PC-3 (cell line): ENCODE measurements at regions not wholly inside any gene's neighbourhood (a gene's known extent, or its start where the extent isn't known, plus 50 kb on each side); places are given as distances from the start of the nearest gene placed in this dataset.

Experiments
- EZH2 ChIP-seq: fragments of 300-600 bp; sonication (generic); IDR thresholded peaks from one replicate; pipeline ENCODE4 v1.6.1; 2017; ENCODE audit warnings: antibody characterized with exemption, mild to moderate bottlenecking, low read length; ENCODE audit not compliant: unreplicated experiment
- EZH2phosphoT487 ChIP-seq: fragments of 300-600 bp; sonication (generic); IDR thresholded peaks from 2 replicates; pipeline ENCODE4 v1.6.1; 2018; ENCODE audit warnings: mild to moderate bottlenecking, antibody characterized with exemption, low read length, borderline replicate concordance
- TF ChIP-seq, protein P1 (sequence below): fragments of 300-600 bp; sonication (generic); conservative IDR thresholded peaks from 2 replicates; pipeline ENCODE4 v1.5.1; 2017; ENCODE audit warnings: antibody characterized with exemption, low read depth, mild to moderate bottlenecking, low read length

DNA sequence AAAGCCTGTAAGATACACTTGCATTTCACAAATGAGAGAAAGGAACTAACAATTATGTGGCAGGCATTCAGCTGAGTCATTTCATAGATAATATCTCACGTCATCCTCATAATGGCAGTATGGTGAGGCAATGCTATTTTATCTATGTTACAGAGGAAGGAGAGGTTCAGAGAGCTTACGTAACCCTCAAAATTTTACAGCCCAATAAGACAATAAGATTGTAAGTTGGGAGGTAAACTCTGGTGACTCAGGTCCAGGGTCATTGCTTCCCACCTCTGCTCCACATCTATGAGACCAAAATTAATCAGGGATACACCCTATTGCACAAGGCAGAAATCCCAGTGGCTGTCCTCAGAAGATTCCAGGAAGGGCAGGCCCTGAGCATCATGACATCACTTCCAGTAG is 309.7 kb downstream of the NSG2 start:
- TF ChIP-seq, protein P1, sequence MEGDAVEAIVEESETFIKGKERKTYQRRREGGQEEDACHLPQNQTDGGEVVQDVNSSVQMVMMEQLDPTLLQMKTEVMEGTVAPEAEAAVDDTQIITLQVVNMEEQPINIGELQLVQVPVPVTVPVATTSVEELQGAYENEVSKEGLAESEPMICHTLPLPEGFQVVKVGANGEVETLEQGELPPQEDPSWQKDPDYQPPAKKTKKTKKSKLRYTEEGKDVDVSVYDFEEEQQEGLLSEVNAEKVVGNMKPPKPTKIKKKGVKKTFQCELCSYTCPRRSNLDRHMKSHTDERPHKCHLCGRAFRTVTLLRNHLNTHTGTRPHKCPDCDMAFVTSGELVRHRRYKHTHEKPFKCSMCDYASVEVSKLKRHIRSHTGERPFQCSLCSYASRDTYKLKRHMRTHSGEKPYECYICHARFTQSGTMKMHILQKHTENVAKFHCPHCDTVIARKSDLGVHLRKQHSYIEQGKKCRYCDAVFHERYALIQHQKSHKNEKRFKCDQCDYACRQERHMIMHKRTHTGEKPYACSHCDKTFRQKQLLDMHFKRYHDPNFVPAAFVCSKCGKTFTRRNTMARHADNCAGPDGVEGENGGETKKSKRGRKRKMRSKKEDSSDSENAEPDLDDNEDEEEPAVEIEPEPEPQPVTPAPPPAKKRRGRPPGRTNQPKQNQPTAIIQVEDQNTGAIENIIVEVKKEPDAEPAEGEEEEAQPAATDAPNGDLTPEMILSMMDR: no peak
- TF ChIP-seq EZH2 (no peak), EZH2phosphoT487 (no peak)
